Activated CD8-positive, alpha-beta memory T cell treated with anti-CD3 and anti-CD28 coated beads for 36 hours (primary cell): ENCODE measurements at regions not wholly inside any gene's neighbourhood (a gene's known extent, or its start where the extent isn't known, plus 50 kb on each side); places are given as distances from the start of the nearest gene placed in this dataset.
"Not testable (repeated sequence)": the region's sequence is repeated elsewhere in the genome, so short reads cannot be mapped to it uniquely, and the experiment has no call there.

Experiments
- CTCF ChIA-PET: fragments of 350-600 bp; sonication (Branson Sonifier 250); formaldehyde crosslinking; loops from one replicate; lab custom pipeline; 2021; ENCODE audit warnings: antibody characterized with exemption; lab: Charles Lee
- POLR2A ChIA-PET: fragments of 350-600 bp; sonication (Branson Sonifier 250); formaldehyde crosslinking; loops from one replicate; lab custom pipeline; 2021; ENCODE audit warnings: antibody characterized with exemption; lab: Charles Lee

- CTCF ChIA-PET, POLR2A ChIA-PET: not testable (repeated sequence)
These were observed 79.5 kb upstream of the ABCD2 start for GRCh38 chr12:39699079-39699478.

GRCh38 chr12:39697108-39697507 lies 77.5 kb upstream of the ABCD2 start:
- ChIA-PET POLR2A (no interaction called here), CTCF (no interaction called here)

DNA sequence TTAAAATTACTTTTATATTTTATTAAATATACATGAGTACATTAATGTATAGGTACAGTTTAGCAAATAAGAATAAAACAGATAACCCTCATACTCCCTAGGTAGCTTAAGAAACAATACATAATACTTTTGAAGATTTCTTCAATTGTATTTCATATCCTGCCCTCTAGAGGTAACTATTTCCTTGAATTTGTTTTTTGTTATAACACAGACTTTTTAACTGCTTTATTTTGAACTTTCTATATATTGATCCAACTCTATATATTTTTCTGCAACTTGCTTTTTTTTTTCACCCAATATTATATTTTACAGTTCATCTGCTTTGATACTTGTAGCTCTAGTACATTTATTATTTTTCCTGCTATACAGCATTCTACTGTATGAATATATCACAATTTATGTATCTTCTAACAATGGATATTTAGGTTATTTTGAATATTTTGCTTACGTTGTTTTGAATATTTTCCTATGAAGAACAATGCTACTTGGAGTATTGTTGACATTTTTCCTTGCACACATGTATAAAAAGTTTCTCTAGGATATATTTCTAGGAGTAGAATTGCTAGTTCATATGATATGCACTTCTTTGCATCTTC lies 72.8 kb upstream of the ABCD2 start:
- ChIA-PET CTCF (interaction anchor here (0.9 kb wide), 1 partner anchor 375 kb away, joined by 4 read pairs; no protein-coding TSS in a partner anchor), POLR2A (no interaction called here)

DNA sequence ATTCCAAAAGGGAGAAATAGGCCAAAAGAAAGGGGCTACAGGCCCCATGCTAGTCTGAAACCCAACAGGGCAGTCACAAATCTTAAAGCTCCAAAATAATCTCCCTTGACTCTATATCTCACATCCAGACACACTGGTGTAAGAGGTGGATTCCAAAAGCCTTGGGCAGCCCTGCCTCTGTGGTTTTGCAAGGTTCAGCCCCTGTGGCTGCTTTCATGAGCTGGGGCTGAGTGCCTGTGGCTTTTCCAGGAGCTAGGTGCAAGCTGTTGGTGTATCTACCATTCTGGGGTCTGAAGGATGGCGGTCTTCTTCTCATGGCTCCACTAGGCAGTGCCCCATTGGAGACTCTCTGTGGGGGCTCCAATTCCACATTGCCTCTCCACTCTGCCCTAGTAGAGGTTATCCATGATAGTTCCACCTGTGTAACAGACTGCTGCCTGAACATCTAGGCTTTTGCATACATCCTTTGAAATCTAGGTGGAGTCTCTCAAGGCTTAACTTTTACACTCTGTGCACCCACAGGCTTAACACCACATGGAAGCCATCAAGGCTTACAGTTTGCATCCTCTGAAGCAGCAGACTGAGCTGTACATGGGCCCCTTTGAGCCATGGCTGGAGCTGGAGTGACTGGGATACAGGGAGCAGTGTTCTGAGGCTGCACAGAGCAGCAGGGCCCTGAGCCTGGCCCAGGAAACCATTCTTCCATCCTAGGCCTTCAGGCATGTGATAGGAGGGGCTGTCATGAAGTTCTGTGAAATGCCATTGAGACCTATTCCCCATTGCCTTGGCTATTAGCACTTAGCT lies 66.5 kb upstream of the ABCD2 start:
- ChIA-PET CTCF (no interaction called here), POLR2A (no interaction called here)

- CTCF ChIA-PET = no interaction called here
- POLR2A ChIA-PET = no interaction called here
These were observed 63.3 kb upstream of the ABCD2 start for GRCh38 chr12:39682689-39683477.

DNA sequence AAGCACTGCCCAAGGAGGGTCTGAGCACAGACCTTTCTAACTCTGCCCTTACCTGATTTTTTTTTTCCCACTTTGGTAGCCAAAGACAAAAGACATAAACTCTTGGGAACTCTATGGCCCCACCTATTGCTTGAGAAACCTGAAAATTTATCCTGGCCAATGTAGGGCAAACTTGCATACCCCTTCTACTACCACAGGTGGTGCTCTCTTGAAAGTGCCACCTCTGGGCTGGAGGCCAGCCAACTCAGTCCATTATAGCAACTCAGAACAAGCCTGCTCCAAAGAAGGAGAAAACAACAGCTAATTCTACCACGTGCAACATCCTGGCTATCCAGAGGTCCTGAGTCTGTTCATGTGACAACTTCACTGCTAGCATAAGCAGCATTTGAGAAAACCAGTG lies 55.7 kb upstream of the ABCD2 start:
- ChIA-PET POLR2A (no interaction called here), CTCF (interaction anchor here (1.3 kb wide), 1 partner anchor 54 kb away, joined by 3 read pairs; no protein-coding TSS in a partner anchor)

- POLR2A ChIA-PET = no interaction called here
- CTCF ChIA-PET = no interaction called here
These were observed 53.4 kb upstream of the ABCD2 start for GRCh38 chr12:39672976-39673375.

DNA sequence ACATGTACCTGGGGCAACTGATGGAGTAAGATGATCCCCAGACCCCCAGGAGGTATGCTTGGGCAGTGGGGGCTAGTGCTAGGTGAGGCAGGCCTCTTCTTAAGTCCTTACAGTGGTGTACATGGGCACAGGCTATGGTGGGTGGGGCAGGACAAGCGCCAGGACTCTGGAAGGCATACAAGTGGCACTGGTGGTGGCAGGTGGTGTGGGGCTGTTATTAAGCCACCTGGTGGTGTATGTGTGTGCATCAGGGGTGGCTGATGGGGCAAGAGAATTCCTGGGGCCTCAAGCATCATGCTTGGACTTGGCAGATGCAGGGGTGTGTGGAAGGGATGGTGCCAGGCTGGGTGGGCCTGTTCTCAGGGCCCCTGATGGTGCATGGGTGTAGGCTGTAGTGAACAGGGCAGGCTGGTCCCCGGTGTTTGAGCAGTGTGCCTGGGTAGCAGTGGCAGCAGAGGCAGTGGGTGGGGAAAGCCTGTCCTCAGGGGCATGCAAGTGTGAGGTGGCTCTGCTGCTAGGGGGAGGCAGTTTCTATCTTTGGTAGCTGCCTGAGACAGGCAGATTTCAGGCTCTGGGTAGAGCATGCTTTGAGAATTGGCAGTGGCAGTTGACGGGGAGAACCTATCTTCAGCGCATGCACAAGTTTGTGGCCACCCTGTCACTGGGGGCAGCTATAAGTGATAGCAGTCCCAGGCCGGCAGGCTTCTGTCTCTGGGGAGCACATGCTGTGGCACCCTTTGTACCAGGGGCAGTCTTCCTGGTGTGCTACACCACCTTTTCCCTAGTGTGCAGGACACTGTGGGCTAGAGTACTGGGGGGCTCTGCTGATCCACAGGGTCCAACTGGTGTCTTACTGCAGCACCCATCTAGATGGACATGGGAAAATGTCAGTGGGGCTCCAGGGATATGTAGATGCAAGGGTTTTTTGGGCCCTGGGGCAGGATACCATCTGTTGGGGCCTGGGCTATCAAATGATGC lies 52.6 kb upstream of the ABCD2 start:
- CTCF ChIA-PET = no interaction called here
- POLR2A ChIA-PET = no interaction called here

DNA sequence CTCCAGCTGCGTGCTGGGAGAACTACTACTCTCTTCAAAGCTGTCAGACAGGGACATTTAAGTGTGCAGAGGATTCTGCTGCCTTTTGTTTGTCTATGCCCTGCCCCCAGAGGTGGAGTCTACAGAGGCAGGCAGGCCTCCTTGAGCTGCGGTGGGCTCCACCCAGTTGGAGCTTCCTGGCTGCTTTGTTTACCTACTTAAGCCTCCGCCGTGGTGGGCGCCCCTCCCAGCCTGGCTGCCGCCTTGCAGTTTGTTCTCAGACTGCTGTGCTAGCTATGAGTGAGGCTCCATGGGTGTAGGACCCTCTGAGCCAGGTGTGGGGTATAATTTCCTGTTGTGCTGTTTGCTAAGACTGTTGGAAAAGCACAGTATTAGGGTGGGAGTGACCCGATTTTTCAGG lies 49.9 kb upstream of the ABCD2 start:
- POLR2A ChIA-PET, CTCF ChIA-PET: not testable (repeated sequence)
